ENCODE measurements at regions not wholly inside any gene's neighbourhood (a gene's known extent, or its start where the extent isn't known, plus 50 kb on each side); places are given as distances from the start of the nearest gene placed in this dataset.

DNA sequence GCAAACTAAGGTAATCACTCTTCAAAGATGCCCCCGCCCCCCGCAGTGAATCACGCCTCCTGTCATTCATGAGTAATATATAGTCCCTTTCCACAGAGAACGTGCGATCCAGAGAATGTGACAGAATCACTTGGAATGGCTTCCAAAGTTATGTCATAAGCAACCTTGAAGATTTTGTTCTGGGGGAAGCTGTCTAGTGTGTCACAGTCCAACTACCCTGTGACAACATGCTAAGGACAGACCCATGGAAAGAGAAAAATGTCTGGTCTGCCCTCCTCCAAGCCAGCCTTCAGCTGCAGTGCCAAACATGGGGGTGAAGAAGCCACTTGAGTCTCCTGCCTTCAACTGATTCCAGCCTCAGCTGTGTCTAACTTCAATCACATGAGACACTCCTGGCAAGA, 259.1 kb downstream of the SS18 start:
- intact Hi-C loops (cut with micrococcal nuclease) (no loop called here), in situ Hi-C loops (cut with MboI; ENCODE audit: low sequenced_read_pairs) (loop anchor here (25.0 kb wide), 2 partner anchors 269 to 469 kb away; partner anchors contain the start of gene ZNF521), dilution Hi-C loops (cut with HindIII; ENCODE audit: low sequenced_read_pairs, unreplicated experiment) (no loop called here)
- H3K23ac ChIP-seq (ENCODE audit: low read depth, low read length), result no peak overlapping the region
- H2BK5ac ChIP-seq (ENCODE audit: low read depth, low read length, poor library complexity, severe bottlenecking), result no peak overlapping the region
- H2BK120ac ChIP-seq (ENCODE audit: low read depth, low read length), result peak overlapping the region; percentile 52; the same call in 1 of the 2 replicates
- H2AK9ac ChIP-seq (replicated peaks; ENCODE audit: low read depth, low read length, poor library complexity), result no peak overlapping the region
- H3K9me1 ChIP-seq (ENCODE audit: insufficient read depth, low read length), result peaks cover 14% of the 10 kb centered on the region; the same call in 1 of the 2 replicates
- no peaks in the 10 kb centered on the region for H3K9me3 ChIP-seq (ENCODE audit: control insufficient read depth, insufficient read depth, low read length)
- H2BK20ac ChIP-seq (ENCODE audit: low read depth, low read length), result no peak overlapping the region
- H3K4me1 ChIP-seq (ENCODE audit: control insufficient read depth, insufficient read depth, low read length), result peaks cover 9% of the 10 kb centered on the region
- H3K27ac ChIP-seq (ENCODE audit: insufficient read depth, low read length), result no peak overlapping the region
- H3K14ac ChIP-seq (replicated peaks; ENCODE audit: low read depth, low read length), result no peak overlapping the region
- H4K91ac ChIP-seq (ENCODE audit: insufficient read depth, low read depth, low read length), result no peak overlapping the region
- no peak overlapping the region for H3K9ac ChIP-seq (ENCODE audit: low read depth, low read length)
- CTCF ChIA-PET, result interaction anchor here (1.0 kb wide), 1 partner anchor 13 kb away, joined by 3 read pairs; no protein-coding TSS in a partner anchor
- POLR2A ChIA-PET (ENCODE audit: unreplicated experiment), result no interaction called here
- no peaks in the 10 kb centered on the region for H3K79me1 ChIP-seq (ENCODE audit: low read depth in 1 of 2, low read length in 2 of 2)
- H4K20me1 ChIP-seq (ENCODE audit: insufficient read depth, low read length), result no peaks in the 10 kb centered on the region
- no TSS peak for BruUV-seq (replicated peaks)
- no peak overlapping the region for H2AFZ ChIP-seq (replicated peaks; ENCODE audit: low read length, poor library complexity)
- no peak overlapping the region for H3K18ac ChIP-seq (ENCODE audit: low read depth, low read length)
- TF ChIP-seq RFX5 (IDR thresholded peaks at IDR 0.05; ENCODE audit: low read depth, low read length) (no peak), RCOR1 (IDR thresholded peaks at IDR 0.05; ENCODE audit: insufficient replicate concordance, low read length) (no peak), CEBPB (IDR thresholded peaks at IDR 0.05; ENCODE audit: low read depth, low read length) (no peak), CHD1 (IDR thresholded peaks at IDR 0.05; ENCODE audit: low read depth, low read length) (no peak), MXI1 (IDR thresholded peaks at IDR 0.05; ENCODE audit: borderline replicate concordance, low read depth, low read length) (no peak)
- peak overlapping the region; percentile 3; the same call in 1 of the 2 replicates for H3K4ac ChIP-seq (ENCODE audit: low read depth, low read length)
- H4K5ac ChIP-seq (ENCODE audit: low read depth, low read length), result no peak overlapping the region
- WGBS, 2 experiments (ENCODE audit: extremely low coverage in 2 of 2, insufficient read length in 1 of 2), result no CpG with 5 or more reads among the region's 5 CpGs
- H3K36me3 ChIP-seq (ENCODE audit: control insufficient read depth, insufficient read depth, low read length), result no peaks in the 10 kb centered on the region
- ATAC-seq (ENCODE audit: low read depth) (no peak), DNase-seq (no peak)
- no peak overlapping the region for H3K4me3 ChIP-seq (ENCODE audit: insufficient read depth, low read depth, low read length)
- no peak overlapping the region for H3K4me2 ChIP-seq (ENCODE audit: low read depth, low read length)
- no peak overlapping the region for H4K8ac ChIP-seq (ENCODE audit: low read depth in 2 of 2, low read length in 2 of 2)
- no peak overlapping the region for H2AK5ac ChIP-seq (ENCODE audit: low read depth, low read length)
- H2BK15ac ChIP-seq (ENCODE audit: low read depth, low read length), result no peak overlapping the region
- peaks cover 5% of the 10 kb centered on the region; the same call in 1 of the 2 replicates for H3K27me3 ChIP-seq (ENCODE audit: control insufficient read depth, insufficient read depth, low read length)
- H3K56ac ChIP-seq (ENCODE audit: extremely low read depth, insufficient read depth, low read length), result no peak overlapping the region

Measured in IMR-90 (cell line).